NCI-H2081 (cell line): ENCODE measurements at regions not wholly inside any gene's neighbourhood (a gene's known extent, or its start where the extent isn't known, plus 50 kb on each side); places are given as distances from the start of the nearest gene placed in this dataset.

ENCODE experiments used
- DNase-seq, 2 experiments: peaks; one replicate each; lab custom pipeline; 2025; lab: John Stamatoyannopoulos, UW

DNA sequence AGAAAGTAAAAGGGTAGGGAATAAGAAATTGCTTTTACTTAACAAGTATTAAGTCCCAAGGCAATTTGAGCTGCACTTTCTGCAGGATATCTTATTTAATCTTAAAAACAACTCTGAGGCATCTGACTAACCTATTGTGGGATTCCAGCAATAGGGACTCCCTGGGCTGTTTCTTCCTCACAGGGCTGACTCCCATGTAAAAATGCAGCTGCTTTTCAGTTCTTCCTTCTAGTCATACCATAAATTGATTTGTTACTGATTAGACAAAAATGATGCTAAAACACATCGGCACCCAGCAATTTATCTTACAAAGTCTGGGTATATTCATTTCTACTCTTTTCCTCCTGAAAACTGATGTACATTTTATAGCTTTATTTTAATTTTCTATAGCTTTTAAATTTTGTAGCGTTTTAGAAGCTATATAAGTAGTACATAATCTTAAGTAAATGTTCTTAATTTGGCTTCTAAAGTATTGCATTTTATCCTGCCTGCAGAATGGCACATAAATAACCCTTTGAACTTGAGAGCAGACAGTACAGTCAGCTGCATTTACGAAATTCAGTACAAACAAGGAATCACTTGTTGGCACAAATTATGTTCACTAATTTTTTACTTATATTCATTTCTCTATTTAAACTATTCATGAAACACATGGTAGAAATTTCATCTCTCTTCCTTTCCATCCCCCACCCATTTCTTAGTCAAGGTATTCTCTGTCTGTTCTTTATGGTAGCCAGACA, 102.4 kb upstream of the FRY start:
- DNase-seq, result no peak

DNA sequence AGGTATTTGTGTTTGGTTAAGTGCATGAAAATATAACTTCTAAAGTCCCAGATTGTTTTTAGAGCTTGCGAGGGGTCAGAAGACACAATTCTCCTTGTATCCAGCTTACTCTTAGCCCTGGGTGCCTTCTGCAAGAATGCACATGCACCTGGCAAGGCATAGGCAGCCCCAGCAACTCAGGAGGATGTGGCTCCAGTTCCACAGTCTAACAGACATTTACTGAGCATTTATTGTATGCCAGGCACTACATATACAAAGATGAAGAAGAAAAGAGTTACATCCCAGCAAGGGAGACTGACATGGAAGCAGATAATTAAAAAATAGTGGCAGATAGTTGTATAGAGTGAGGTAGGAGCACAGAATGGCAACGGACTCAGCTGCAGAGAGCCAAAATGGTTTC, 101.1 kb upstream of the FRY start:
- no peak for DNase-seq

DNA sequence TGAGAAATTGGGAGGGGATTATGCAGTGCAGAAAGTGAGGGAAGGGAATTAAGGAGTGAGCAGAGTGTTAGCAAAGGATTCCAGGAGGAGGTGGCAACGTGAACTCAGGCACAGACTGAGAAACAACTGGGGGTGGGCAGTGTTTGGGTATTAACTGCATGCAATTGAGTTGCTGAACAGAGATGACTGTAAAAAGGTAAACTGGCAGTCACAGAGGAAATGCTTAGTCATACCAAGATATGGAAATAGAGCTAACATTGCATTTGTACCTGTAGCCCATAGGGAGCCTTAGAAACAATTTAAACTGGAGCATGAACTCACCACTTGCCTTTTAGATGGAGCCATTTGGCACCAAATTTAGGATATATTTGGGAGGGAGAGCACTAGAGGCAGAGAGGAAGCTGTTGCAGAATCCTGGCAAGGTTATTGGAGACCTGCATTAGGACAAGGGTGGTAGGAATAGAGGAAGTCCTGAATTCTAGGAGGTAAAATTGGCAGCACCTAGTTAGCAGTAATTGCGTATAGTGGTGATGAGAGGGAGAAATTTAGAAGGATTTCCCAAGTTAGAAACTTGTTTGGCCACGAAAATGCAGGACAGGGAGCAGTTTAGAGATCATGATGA, 100.6 kb upstream of the FRY start:
- no peak for DNase-seq

DNA sequence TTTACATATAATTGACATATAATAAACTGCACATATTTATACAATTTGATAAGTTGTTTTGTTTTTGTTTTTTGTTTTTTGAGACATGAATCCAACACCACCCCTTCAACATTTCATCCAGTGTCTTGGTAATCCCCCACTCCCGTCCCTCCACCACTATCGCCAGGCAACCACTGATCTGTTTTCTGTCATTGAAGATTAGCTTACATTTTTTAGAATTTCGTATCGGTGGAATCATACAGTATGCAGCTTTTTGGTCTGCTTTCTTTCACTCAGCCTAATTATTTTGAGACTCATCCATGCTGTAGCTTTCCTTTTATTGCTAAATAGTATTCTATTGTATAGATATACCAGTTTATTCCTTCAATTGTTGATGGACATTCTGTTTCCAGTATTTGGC, 94.1 kb upstream of the FRY start:
- DNase-seq, result no peak

DNA sequence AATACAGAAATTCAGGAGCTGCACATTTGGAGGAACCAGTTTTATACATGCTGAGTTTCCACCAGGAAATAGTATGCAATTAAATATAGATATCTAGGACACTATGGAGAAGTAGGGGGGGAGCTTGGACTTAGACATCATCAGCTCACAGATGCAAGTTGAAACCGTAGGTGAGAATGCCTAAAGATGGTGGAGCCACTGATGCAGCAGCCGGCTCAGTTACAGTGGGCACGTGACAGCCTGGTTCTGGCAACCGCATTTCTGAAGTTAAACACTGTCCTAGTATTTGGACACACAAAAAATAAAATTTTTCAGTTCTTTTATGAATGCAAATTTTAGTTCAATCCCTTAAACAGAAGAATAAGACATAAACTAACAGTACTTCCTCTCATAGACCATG, 91.5 kb upstream of the FRY start:
- DNase-seq, result no peak

DNA sequence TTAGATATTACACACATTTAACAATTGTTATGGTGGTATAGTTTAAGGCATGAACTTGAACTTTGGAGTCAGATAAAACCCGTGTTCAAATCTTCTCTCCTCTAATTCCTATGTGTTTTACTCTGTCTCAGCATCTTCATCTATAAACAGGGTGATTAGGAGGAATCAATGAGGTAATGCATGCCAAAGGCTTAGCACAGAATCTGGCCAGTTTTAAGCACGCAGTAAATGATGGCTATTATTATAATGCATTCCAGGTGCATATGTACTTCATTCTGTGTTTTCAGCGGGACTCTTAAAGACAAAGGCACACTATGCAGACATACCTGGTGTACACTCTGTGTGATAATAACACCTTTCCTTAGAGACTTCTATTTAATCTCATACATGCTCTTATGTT, 88.0 kb upstream of the FRY start:
- DNase-seq, result peak in 1 of 2 experiments; percentile 32

DNA sequence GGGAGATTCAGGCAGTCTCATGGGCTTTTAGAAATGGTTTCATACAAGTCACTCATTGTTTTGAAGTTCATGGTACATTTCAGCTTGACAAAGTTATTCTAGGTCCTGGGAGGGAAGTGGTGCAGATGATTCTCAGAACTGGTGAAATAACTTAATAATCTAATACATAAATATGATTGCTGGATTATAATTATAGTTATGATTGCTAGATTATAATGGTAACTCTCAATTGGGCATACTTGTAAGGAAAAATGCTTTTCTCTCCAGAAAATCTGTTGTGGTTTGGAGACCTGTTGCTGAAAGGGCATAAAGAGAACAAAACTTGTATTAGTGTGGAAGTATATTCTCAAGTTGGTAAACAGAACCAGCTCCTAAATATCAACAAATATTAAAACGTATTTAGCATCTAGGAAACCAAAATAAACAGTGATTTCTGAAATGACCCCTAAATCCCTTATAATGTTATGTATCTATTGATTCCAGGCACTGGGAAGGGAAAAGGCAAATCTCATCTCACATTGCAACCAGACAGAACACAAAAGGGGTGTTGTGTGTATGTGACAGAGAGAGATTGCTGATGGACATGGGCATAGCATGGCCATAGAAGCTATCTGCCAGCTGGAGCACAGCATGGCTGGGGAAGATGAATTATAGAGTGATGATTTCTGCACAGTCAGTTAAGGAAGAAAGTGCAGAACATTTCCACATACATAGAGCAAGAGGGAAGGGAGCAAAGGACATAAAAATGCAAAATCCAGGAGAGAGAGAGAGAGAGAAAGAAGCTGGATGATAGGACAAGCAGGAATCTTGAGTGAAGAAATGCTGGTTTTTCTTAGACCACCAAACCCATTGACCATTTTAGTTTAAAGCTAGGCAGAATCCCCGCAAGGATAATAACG, 87.1 kb upstream of the FRY start:
- no peak for DNase-seq

DNA sequence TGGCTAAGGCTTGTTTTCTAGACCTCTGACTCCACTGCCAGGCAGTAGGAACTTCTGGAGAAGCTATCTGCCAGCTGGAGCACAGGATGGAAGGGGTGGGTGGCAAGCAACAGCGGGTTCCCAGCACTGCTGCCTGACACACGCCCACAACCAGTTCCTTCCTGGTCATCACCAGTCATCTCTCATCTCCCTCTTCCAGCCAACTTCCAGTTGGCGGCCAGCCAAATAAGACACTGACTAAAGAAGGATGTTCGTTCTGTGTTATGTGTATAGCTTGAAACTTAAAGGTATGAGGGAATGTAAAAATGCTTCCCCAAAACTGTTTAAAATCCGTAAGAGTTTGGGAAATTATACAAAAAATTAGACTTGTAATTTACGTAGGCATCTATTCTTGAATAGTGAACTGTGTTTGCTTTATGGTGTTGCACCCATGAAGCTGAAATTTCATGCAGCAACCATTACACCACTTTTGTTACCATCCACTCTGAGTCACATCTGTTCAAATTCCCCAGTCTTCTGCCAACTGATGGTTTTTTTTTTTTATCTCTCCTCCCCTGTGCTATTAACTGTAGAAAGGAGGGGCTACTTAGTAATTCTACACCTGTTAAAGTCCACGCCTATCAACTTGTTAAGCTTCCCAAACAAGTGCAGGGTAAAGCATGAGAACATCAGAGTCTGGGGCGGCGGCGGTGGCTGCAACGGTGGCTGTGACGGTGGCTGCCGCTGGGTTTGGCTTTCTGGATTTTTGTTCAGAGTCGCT, 86.2 kb upstream of the FRY start:
- peak; percentile 24 to 59 for DNase-seq

DNA sequence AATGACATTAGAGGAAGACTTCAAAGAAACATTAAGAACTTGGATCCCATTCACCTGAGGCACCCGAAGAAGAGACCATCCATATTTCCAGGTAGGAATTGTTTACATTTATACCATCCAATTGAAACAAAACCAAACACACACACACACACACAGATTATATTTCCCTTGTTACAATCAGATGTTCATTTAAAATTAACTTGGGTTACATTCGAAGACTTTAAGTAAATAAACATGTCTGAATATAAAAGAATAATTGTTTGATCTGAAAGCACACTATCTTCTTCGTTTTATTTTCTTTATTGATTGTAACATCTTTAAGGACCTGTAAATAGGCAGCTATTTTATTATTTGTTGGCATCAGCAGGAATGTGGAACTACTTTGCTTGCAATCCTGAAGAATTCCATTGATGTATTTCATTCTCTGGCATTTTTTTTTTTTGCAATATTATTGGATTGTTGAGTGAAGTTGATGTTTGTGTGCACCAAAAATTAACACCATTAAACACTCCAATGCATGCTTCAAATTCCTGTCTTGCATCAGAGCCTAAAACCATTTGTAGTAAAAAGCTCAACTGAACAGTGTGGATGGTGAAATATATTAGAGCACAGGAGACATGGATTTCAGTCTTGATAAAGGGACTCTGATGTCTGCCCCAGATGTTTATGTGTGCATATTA, 85.3 kb upstream of the FRY start:
- no peak for DNase-seq

DNA sequence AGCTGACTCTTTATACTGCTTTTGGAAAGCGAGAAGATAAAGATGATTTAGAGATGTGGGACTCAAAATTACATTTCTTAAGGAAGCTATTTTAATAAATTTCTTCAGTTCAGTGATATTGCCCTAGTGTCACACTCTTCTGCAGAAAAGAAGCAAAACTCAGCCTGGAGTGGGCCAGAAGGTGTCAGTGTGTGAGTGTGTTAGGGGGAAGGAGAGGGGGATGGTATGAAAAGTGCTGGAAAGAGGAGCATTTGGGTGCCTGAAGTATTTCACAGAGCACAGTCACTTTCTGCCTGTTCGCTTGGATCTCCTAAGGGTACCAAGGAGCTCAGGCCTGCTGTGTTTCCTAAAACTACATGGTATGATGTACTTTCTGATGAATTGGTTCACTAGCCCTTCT, 84.5 kb upstream of the FRY start:
- peak in 1 of 2 experiments; percentile 9 for DNase-seq

DNA sequence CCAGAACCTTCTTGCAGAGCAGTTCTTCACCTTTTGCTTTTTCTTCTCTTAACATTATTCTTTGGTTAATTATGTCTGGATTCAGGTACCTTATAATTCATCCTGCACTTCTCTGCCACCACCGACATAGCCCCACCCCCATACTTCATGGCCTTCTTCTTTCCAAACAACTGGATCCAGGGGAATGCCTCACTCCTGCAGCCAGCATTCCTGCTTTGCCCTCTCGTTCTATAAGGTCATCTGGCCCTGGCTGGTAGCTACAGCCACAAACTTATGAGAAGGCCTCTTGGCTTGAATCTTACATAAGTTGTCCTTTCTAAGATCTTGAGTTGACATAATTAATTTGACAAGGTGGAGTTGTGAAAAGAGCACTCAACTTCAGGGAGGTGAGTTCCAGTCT, 84.1 kb upstream of the FRY start:
- no peak for DNase-seq

DNA sequence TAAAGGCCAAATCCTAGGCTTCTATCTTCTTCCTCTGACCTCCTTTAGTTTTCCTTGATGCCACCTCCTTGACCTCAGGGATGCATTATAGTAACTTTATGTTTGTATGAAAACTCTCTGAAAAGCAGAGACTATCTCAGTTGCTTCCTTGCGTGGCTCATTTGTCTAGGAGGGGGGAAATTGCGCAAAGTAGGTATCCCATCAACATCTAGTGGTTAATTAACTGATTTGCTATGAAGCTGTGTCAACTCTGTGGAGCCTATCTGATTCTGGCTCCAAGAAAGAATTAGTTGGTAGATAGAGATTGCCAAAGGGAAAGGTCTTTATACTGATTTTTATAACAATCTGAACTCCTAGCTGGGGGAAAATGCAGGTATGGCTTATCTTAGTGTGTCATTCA, 82.1 kb upstream of the FRY start:
- no peak for DNase-seq

DNA sequence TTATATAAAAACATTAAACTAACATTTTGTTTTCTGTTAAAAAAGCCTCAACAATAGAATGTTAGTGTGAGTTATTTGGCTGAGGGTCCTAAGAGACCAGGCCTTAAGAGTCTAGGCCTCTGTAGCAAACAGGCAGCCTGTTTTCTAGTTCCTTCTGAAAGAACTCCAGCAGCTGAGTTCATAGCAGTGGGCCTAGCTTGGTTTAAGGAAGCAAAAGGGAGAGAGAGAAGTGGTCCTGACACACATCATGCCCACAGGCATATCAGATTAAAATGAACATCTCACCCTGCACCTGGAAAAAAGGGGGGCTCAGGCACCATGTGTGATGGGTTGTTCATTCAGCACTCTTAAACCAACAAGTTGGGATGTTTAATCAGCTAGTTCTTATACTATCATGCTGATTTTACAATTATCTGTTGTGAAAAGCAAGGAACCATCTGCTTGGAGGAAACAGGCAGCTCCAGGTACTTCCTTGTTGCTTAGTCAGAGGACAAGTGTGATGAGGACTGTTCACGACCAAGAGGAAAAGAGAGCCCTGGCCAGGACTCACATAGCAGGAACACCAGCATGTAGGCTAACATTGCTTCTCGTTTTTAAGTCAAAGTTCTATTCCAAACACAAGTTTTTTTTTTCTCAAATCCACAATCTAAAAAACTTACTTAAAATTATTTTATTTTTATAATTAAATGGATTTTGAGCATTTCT, 81.3 kb upstream of the FRY start:
- no peak for DNase-seq

DNA sequence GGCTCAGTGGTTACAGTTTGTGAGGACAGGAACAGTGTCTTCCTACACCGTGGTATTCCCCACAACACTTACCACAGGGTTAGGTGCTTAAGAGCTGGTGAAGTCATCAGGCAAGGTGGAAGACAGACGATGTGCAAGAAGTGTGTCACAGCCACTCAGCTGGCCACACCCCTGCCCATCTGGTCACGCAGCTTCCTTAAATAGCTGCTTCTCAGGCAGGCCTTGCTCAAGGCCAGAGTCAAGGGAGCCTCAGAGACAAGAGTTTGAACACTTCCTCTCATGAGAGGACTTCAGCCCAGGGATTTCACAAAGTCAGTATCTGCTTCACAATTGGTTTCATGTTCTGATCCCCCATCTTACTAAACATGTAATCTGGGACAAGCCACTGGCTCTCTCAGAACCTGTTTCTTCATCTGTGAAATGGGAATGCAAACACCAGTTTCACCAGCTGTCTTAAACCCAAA, 80.3 kb upstream of the FRY start:
- no peak for DNase-seq

DNA sequence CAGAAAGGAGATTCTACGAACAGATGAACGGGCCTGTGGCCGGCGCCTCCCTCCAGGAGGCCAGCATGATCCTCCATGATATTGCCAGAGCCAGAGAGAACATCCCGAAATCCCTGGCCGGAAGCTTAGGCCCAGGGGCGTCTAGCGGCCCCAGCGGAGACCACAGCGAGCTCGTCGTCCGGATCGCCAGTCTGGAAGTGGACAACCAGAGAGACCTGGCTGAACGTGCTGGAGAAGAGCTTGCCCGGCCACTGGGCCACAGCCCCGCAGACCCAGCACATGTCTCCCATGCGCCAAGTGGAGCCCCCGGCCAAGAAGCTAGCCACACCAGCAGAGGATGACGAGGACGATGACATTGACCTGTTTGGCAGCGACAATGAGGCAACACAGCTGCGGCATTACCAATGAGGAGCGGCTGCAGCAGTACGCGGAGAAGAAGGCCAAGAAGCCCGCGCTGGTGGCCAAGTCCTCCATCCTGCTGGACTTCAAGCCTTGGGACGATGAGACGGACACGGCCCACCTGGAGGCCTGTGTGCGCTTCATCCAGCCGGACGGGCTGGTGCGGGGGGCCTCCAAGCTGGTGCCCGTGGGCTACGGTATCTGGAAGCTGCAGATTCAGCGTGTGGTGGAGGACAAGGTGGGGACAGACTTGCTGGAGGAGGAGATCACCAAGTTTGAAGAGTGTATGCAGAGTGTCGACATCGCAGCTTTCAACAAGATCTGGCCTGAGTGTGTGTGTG, 78.8 kb upstream of the FRY start:
- no peak for DNase-seq

DNA sequence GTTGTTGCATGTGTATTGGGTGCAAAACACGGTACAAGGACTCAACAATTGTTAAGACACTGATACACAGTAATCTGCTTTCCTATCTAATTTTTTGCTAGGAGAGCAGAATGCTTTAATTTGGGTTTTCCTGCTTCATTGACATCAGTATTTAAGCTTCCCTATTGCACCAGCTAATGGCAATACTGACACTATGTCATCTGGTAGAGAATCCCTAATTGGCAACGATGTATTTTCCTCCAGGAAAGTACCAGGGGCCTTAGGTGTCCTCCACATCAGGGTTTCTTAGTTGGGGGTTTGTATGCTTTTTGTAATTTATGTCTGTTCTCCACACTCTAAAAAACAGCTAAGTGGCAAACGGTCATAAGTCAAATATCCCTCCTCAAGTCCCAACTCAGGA, 76.5 kb upstream of the FRY start:
- no peak for DNase-seq

DNA sequence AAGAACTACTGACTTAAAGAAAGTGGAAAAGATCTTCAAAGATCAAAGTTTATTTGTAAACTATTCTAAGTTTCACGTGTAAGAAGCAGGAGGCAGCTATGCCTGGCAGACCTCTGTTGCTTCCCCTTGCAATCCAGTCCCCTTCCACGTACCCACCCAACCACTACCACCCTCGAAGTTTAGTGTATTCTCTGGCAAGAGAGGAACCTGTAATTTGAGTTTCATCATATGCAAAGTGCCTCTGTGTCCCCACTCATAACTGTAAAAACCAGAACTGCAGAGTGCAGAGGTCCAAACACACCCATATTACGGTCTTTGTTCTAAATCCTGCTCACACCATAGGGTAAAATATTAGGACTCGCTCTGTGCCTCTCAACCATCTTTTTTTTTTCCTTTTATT, 75.8 kb upstream of the FRY start:
- no peak for DNase-seq

DNA sequence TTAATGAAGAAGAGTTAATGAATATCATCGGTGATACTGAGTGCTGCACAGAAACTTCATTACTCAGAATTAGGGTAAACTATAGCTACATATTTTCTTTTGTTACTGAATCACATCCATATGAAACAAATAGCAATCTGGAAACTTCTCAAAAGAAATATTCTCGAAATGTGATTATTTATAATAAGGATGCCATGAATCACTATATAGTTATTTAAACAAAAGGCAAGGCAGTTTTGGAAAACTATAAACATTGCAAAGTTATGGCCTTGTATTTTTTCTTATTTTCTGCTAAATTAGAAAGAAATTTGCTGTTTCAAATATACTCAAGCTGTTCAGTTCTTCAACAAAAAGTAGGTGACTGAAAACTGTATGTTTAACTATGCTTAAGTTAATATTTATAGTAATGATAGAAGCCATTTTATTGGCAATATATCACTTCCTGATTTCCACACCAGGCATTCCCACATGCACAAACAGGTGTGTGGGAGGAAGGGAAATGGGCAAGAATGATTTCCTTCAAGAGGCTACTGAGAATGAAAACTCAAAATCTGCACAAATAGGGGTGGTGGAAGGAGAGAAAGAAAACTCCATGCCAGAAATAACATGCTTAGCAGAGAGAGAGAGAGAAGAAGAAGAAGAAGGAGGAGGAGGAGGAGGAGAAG, 74.5 kb upstream of the FRY start:
- DNase-seq, result no peak

DNA sequence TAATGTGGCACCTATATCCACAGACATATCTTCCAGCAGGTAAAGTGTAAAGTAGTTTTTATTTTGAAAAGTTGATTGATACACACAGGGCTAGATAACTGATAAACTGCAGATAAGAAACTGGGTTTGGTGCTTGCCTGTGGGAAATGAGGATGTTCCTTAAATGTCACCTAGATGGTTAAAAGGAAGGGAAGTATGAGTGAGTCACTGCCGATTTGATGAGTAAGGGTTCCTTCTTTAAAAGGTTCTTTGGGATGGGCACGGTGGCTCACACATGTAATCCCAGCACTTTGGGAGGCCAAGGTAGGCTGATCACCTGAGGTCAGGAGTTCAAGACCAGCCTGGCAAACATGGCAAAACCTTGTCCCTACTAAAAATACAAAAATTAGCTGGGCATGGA, 73.8 kb upstream of the FRY start:
- DNase-seq, result no peak
